HEK293 (cell line): ENCODE measurements at regions not wholly inside any gene's neighbourhood (a gene's known extent, or its start where the extent isn't known, plus 50 kb on each side); places are given as distances from the start of the nearest gene placed in this dataset.

Experiments
- BCL6B ChIP-seq: fragments of 450-650 bp; formaldehyde crosslinking; IDR thresholded peaks from 2 replicates; pipeline ENCODE4 v1.5.1; 2017; ENCODE audit warnings: missing biosample characterization, missing genetic modification characterization
- GLIS2 ChIP-seq: fragments of 450-650 bp; formaldehyde crosslinking; IDR thresholded peaks from 2 replicates; pipeline ENCODE4 v1.5.1; 2016; ENCODE audit warnings: missing biosample characterization, missing genetic modification characterization
- ZNF558 ChIP-seq: fragments of 450-650 bp; formaldehyde crosslinking; IDR thresholded peaks from 2 replicates; pipeline ENCODE4 v1.5.1; 2016; ENCODE audit warnings: missing biosample characterization, missing genetic modification characterization
- ZNF843 ChIP-seq: fragments of 450-650 bp; formaldehyde crosslinking; IDR thresholded peaks from 2 replicates; pipeline ENCODE4 v1.5.1; 2016; ENCODE audit warnings: missing biosample characterization, missing genetic modification characterization

GRCh38 chr2:241965931-241966412 is 96.4 kb downstream of the RTP5 start:
- TF ChIP-seq ZNF843 (tag by site-specific recombination) (no peak), GLIS2 (tag by site-specific recombination) (no peak), ZNF558 (tag by site-specific recombination) (no peak), BCL6B (tag by site-specific recombination) (no peak)
